ENCODE measurements at regions not wholly inside any gene's neighbourhood (a gene's known extent, or its start where the extent isn't known, plus 50 kb on each side); places are given as distances from the start of the nearest gene placed in this dataset.

- TF ChIP-seq CTCF (IDR thresholded peaks at IDR 0.05) (no peak), POLR2A (IDR thresholded peaks at IDR 0.05) (no peak)
Measured at GRCh38 chr14:30284808-30285207, 274.1 kb upstream of the G2E3 start.
